Mesenchymal stem cell (in vitro differentiated cells and primary cell): ENCODE measurements at regions not wholly inside any gene's neighbourhood (a gene's known extent, or its start where the extent isn't known, plus 50 kb on each side); places are given as distances from the start of the nearest gene placed in this dataset.

Experiments used
- DNase-seq: peaks from one replicate; pipeline ENCODE4 v3.0.0-alpha.2; 2013
- H2AFZ ChIP-seq: one replicate; pipeline ENCODE4 v1.6.1; 2013; ENCODE audit warnings: low read depth, mild to moderate bottlenecking, control low read depth, inconsistent platforms, low read length, moderate library complexity
- H2AK5ac ChIP-seq: 2 replicates; pipeline ENCODE4 v1.6.1; 2013; ENCODE audit warnings: low read length, moderate library complexity, mild to moderate bottlenecking, inconsistent platforms; ENCODE audit not compliant: severe bottlenecking
- H2BK120ac ChIP-seq: one replicate; pipeline ENCODE4 v1.6.1; 2013; ENCODE audit warnings: low read depth, mild to moderate bottlenecking, inconsistent platforms, low read length, moderate library complexity
- H2BK12ac ChIP-seq, 2 experiments: one replicate each; pipeline ENCODE4 v1.6.1; 2013; ENCODE audit warnings: inconsistent platforms in 2 of 2, low read length in 2 of 2, mild to moderate bottlenecking in 2 of 2, moderate library complexity in 2 of 2, control low read depth in 1 of 2
- H2BK15ac ChIP-seq: one replicate; pipeline ENCODE4 v1.6.1; 2013; ENCODE audit warnings: mild to moderate bottlenecking, low read depth, inconsistent platforms; ENCODE audit not compliant: poor library complexity, severe bottlenecking
- H2BK5ac ChIP-seq: 2 replicates; pipeline ENCODE4 v1.6.1; 2013; ENCODE audit warnings: low read depth, mild to moderate bottlenecking, low read length, control low read depth, inconsistent platforms; ENCODE audit not compliant: poor library complexity, severe bottlenecking
- H3K14ac ChIP-seq, 2 experiments: one replicate each; pipeline ENCODE4 v1.6.1; 2013; ENCODE audit warnings: inconsistent platforms in 2 of 2, low read length in 2 of 2, control low read depth in 1 of 2, mild to moderate bottlenecking in 1 of 2, moderate library complexity in 1 of 2
- H3K18ac ChIP-seq, 2 experiments: one replicate each; pipeline ENCODE4 v1.6.1; 2013; ENCODE audit warnings: inconsistent platforms in 2 of 2, low read length in 2 of 2, control low read depth in 1 of 2, low read depth in 1 of 2, mild to moderate bottlenecking in 1 of 2
- H3K23ac ChIP-seq, 2 experiments: one replicate each; pipeline ENCODE4 v1.6.1; 2013; ENCODE audit warnings: inconsistent platforms in 2 of 2, low read length in 2 of 2, mild to moderate bottlenecking in 2 of 2, moderate library complexity in 2 of 2, control low read depth in 1 of 2
- H3K27ac ChIP-seq: 2 replicates; pipeline ENCODE4 v1.5.1; 2013; ENCODE audit warnings: mild to moderate bottlenecking, moderate library complexity, low read length, control low read depth, inconsistent platforms; ENCODE audit not compliant: poor library complexity, severe bottlenecking
- H3K27me3 ChIP-seq, 2 experiments: 2 replicates each; pipeline versions ENCODE4 v1.6.1 to v1.7.0; 2013; ENCODE audit warnings: low read length in 2 of 2, mild to moderate bottlenecking in 2 of 2, moderate library complexity in 2 of 2, control low read depth in 1 of 2, inconsistent platforms in 1 of 2; ENCODE audit not compliant: control insufficient read depth in 1 of 2, insufficient read depth in 1 of 2
- H3K36me3 ChIP-seq, 2 experiments: 2 replicates each; pipeline versions ENCODE4 v1.6.1 to v1.7.0; 2013; ENCODE audit warnings: low read length in 2 of 2, control low read depth in 1 of 2, inconsistent platforms in 1 of 2, low read depth in 1 of 2, mild to moderate bottlenecking in 1 of 2; ENCODE audit not compliant: insufficient read depth in 2 of 2, control insufficient read depth in 1 of 2
- H3K4ac ChIP-seq, 2 experiments: one replicate each; pipeline ENCODE4 v1.6.1; 2013; ENCODE audit warnings: inconsistent platforms in 2 of 2, low read length in 2 of 2, mild to moderate bottlenecking in 2 of 2, moderate library complexity in 2 of 2, control low read depth in 1 of 2, low read depth in 1 of 2
- H3K4me1 ChIP-seq: 2 replicates; pipeline ENCODE4 v1.6.1; 2013; ENCODE audit warnings: low read depth, low read length, control low read depth; ENCODE audit not compliant: control insufficient read depth, insufficient read depth
- H3K4me2 ChIP-seq: 2 replicates; pipeline ENCODE4 v1.6.1; 2013; ENCODE audit warnings: low read length, mild to moderate bottlenecking, inconsistent platforms; ENCODE audit not compliant: poor library complexity, severe bottlenecking
- H3K4me3 ChIP-seq, 2 experiments: 2 replicates each; pipeline versions ENCODE4 v1.5.1 to v1.7.0; 2013; ENCODE audit warnings: low read length in 2 of 2, mild to moderate bottlenecking in 2 of 2, control low read depth in 1 of 2, low read depth in 1 of 2; ENCODE audit not compliant: insufficient read depth in 1 of 2
- H3K79me1 ChIP-seq: replicated peaks from 2 replicates; pipeline ENCODE4 v1.6.1; 2013; ENCODE audit warnings: mild to moderate bottlenecking, control low read depth, low read length, inconsistent platforms; ENCODE audit not compliant: poor library complexity, severe bottlenecking
- H3K9ac ChIP-seq: 2 replicates; pipeline ENCODE4 v1.7.0; 2013; ENCODE audit warnings: mild to moderate bottlenecking, low read length, moderate library complexity
- H3K9me3 ChIP-seq: 2 replicates; pipeline ENCODE4 v1.7.0; 2013; ENCODE audit warnings: mild to moderate bottlenecking, low read length; ENCODE audit not compliant: control insufficient read depth
- H4K8ac ChIP-seq: one replicate; pipeline ENCODE4 v1.6.1; 2013; ENCODE audit warnings: inconsistent platforms, mild to moderate bottlenecking, low read length, moderate library complexity
- H4K91ac ChIP-seq: one replicate; pipeline ENCODE4 v1.6.1; 2013; ENCODE audit warnings: mild to moderate bottlenecking, low read length, inconsistent platforms
- WGBS: methylation state at CpG from one replicate; pipeline ENCODE4 v1.1.7; 2013; ENCODE audit warnings: mixed read lengths; 5-methylcytosine and 5-hydroxymethylcytosine counted together

GRCh38 chr5:73233461-73234203 is 60.6 kb downstream of the TMEM174 start:
- H3K23ac ChIP-seq: peak overlapping the region in 1 of 2 experiments; percentile 90
- peak overlapping the region in 1 of 2 experiments; percentile 70 for H3K18ac ChIP-seq
- peak overlapping the region in 1 of 2 experiments; percentile 29 for H2BK12ac ChIP-seq
- peak overlapping the region; percentile 39 to 66 for H3K4me3 ChIP-seq
- H4K8ac ChIP-seq: peak overlapping the region; percentile 33
- H2BK120ac ChIP-seq: no peak overlapping the region
- H3K14ac ChIP-seq: no peak overlapping the region
- peaks cover 28% of the 10 kb centered on the region for H3K4me1 ChIP-seq
- no peaks in the 10 kb centered on the region for H3K36me3 ChIP-seq
- peak overlapping the region; percentile 54 for H3K9ac ChIP-seq
- no peak overlapping the region for H2BK15ac ChIP-seq
- peak; percentile 28 for DNase-seq
- H2AFZ ChIP-seq: peak overlapping the region; percentile 36
- H3K27me3 ChIP-seq: peaks cover 7 to 57% of the 10 kb centered on the region in 2 experiments
- no peaks in the 10 kb centered on the region for H3K9me3 ChIP-seq
- H3K4me2 ChIP-seq: peak overlapping the region; percentile 78
- H3K79me1 ChIP-seq: no peaks in the 10 kb centered on the region
- no peak overlapping the region for H4K91ac ChIP-seq
- H3K4ac ChIP-seq: peak overlapping the region in 1 of 2 experiments; percentile 13
- 3% methylated on average over 51 of the region's 64 CpGs for WGBS
- H2BK5ac ChIP-seq: no peak overlapping the region
- no peak overlapping the region for H3K27ac ChIP-seq
- no peak overlapping the region for H2AK5ac ChIP-seq

- H3K36me3 ChIP-seq: no peaks in the 10 kb centered on the region
- peak overlapping the region in 1 of 2 experiments; percentile 94 for H3K23ac ChIP-seq
- H2BK120ac ChIP-seq: no peak overlapping the region
- H3K4me2 ChIP-seq: peak overlapping the region; percentile 78
- peak overlapping the region in 1 of 2 experiments; percentile 66 for H3K4me3 ChIP-seq
- peaks cover 28% of the 10 kb centered on the region for H3K4me1 ChIP-seq
- no peak overlapping the region for H3K27ac ChIP-seq
- no peaks in the 10 kb centered on the region for H3K79me1 ChIP-seq
- peak overlapping the region; percentile 36 for H2AFZ ChIP-seq
- H3K4ac ChIP-seq: no peak overlapping the region
- H3K18ac ChIP-seq: peak overlapping the region in 1 of 2 experiments; percentile 70
- H3K14ac ChIP-seq: no peak overlapping the region
- no peak for DNase-seq
- H4K91ac ChIP-seq: no peak overlapping the region
- no peak overlapping the region for H4K8ac ChIP-seq
- no peak overlapping the region for H2BK15ac ChIP-seq
- 25% methylated on average over 17 of the region's 17 CpGs for WGBS
- H3K9me3 ChIP-seq: no peaks in the 10 kb centered on the region
- no peak overlapping the region for H2BK5ac ChIP-seq
- peak overlapping the region; percentile 44 for H2AK5ac ChIP-seq
- H3K27me3 ChIP-seq: peaks cover 7 to 57% of the 10 kb centered on the region in 2 experiments
- peak overlapping the region in 1 of 2 experiments; percentile 10 for H2BK12ac ChIP-seq
- H3K9ac ChIP-seq: no peak overlapping the region
Measured at GRCh38 chr5:73233053-73233460, 60.1 kb downstream of the TMEM174 start.

GRCh38 chr5:73232266-73233041 is 59.5 kb downstream of the TMEM174 start:
- Histone ChIP-seq H4K91ac (no peak overlapping the region), H3K4me1 (peaks cover 28% of the 10 kb centered on the region), H2BK12ac (no peak overlapping the region), H3K14ac (no peak overlapping the region), H3K9me3 (no peaks in the 10 kb centered on the region), H3K27me3 (peaks cover 7 to 62% of the 10 kb centered on the region in 2 experiments), H3K27ac (peak overlapping the region; percentile 24), H3K23ac (peak overlapping the region in 1 of 2 experiments; percentile 19), H3K9ac (no peak overlapping the region), H4K8ac (no peak overlapping the region), H3K79me1 (no peaks in the 10 kb centered on the region), H3K4ac (no peak overlapping the region), H2BK120ac (no peak overlapping the region), H2AK5ac (peak overlapping the region; percentile 44), H3K4me3 (no peak overlapping the region), H2BK5ac (no peak overlapping the region), H3K36me3 (no peaks in the 10 kb centered on the region), H2BK15ac (no peak overlapping the region), H2AFZ (no peak overlapping the region), H3K4me2 (no peak overlapping the region), H3K18ac (no peak overlapping the region)
- no peak for DNase-seq
- WGBS: 12% methylated on average over 36 of the region's 39 CpGs

GRCh38 chr5:73231246-73231778 is 58.3 kb downstream of the TMEM174 start:
- Histone ChIP-seq H3K9ac (no peak overlapping the region), H3K14ac (no peak overlapping the region), H3K23ac (no peak overlapping the region), H2BK5ac (no peak overlapping the region), H3K9me3 (no peaks in the 10 kb centered on the region), H3K4me2 (no peak overlapping the region), H2BK12ac (no peak overlapping the region), H3K79me1 (no peaks in the 10 kb centered on the region), H3K18ac (no peak overlapping the region), H3K4me1 (peaks cover 28% of the 10 kb centered on the region), H2BK15ac (no peak overlapping the region), H4K8ac (no peak overlapping the region), H2AK5ac (no peak overlapping the region), H3K4ac (no peak overlapping the region), H2AFZ (no peak overlapping the region), H2BK120ac (no peak overlapping the region), H3K27ac (no peak overlapping the region), H3K36me3 (no peaks in the 10 kb centered on the region), H4K91ac (no peak overlapping the region), H3K27me3 (peaks cover 7 to 68% of the 10 kb centered on the region in 2 experiments), H3K4me3 (no peak overlapping the region)
- no peak for DNase-seq
- 79% methylated on average over 2 of the region's 4 CpGs for WGBS
